ENCODE measurements at regions not wholly inside any gene's neighbourhood (a gene's known extent, or its start where the extent isn't known, plus 50 kb on each side); places are given as distances from the start of the nearest gene placed in this dataset.

GRCh38 chr14:22124073-22124613 is 450.5 kb upstream of the OR4E1 start:
- DNase-seq (ENCODE audit: low spot score) = no peak
- no peak for TF ChIP-seq CTCF (IDR thresholded peaks at IDR 0.05; ENCODE audit: extremely low read depth, missing control alignments)

GRCh38 chr14:22122829-22123560 is 449.4 kb upstream of the OR4E1 start:
- no peak for DNase-seq (ENCODE audit: low spot score)
- no peak for TF ChIP-seq CTCF (IDR thresholded peaks at IDR 0.05; ENCODE audit: extremely low read depth, missing control alignments)

GRCh38 chr14:22122227-22122818 is 448.7 kb upstream of the OR4E1 start:
- DNase-seq (ENCODE audit: low spot score) = no peak

GRCh38 chr14:22118899-22119477 is 445.4 kb upstream of the OR4E1 start:
- no peak for DNase-seq (ENCODE audit: low spot score)
- no peak for TF ChIP-seq CTCF (IDR thresholded peaks at IDR 0.05; ENCODE audit: extremely low read depth, missing control alignments)

More at GRCh38 chr14:22122227-22122818, 448.7 kb upstream of the OR4E1 start:
- peak; percentile 9 for TF ChIP-seq CTCF (IDR thresholded peaks at IDR 0.05; ENCODE audit: extremely low read depth, missing control alignments)

GRCh38 chr14:22113401-22113800 is 439.8 kb upstream of the OR4E1 start:
- TF ChIP-seq CTCF (IDR thresholded peaks at IDR 0.05; ENCODE audit: extremely low read depth, missing control alignments) = no peak
- DNase-seq (ENCODE audit: low spot score) = no peak

- peak; percentile 20 for DNase-seq (ENCODE audit: low spot score)
- TF ChIP-seq CTCF (IDR thresholded peaks at IDR 0.05; ENCODE audit: extremely low read depth, missing control alignments) = peak; percentile 36
Measured at GRCh38 chr14:22112004-22112403, 438.4 kb upstream of the OR4E1 start.

GRCh38 chr14:22107753-22108152 is 434.1 kb upstream of the OR4E1 start:
- no peak for DNase-seq (ENCODE audit: low spot score)
- TF ChIP-seq CTCF (IDR thresholded peaks at IDR 0.05; ENCODE audit: extremely low read depth, missing control alignments) = no peak
